Esophagus squamous epithelium (tissue), 4 donors: ENCODE measurements at regions not wholly inside any gene's neighbourhood (a gene's known extent, or its start where the extent isn't known, plus 50 kb on each side); places are given as distances from the start of the nearest gene placed in this dataset.

Experiments
- POLR2A ChIP-seq, 4 donors: fragments of 450-650 bp; IDR thresholded peaks; one replicate each; pipeline ENCODE4 v1.6.1; 2017; ENCODE audit warnings: antibody characterized with exemption in 4 of 4, mild to moderate bottlenecking in 4 of 4, moderate library complexity in 3 of 4
- TF ChIP-seq, protein P1 (sequence below), 6 experiments: fragments of 450-650 bp in 4 of 6; fragments of 200-600 bp in 2 of 6; sonication (generic) in 2 of 6; IDR thresholded peaks; one replicate each; pipeline ENCODE4 v1.5.1; 2016 to 2019; ENCODE audit warnings: antibody characterized with exemption in 6 of 6, mild to moderate bottlenecking in 4 of 6, moderate library complexity in 4 of 6

DNA sequence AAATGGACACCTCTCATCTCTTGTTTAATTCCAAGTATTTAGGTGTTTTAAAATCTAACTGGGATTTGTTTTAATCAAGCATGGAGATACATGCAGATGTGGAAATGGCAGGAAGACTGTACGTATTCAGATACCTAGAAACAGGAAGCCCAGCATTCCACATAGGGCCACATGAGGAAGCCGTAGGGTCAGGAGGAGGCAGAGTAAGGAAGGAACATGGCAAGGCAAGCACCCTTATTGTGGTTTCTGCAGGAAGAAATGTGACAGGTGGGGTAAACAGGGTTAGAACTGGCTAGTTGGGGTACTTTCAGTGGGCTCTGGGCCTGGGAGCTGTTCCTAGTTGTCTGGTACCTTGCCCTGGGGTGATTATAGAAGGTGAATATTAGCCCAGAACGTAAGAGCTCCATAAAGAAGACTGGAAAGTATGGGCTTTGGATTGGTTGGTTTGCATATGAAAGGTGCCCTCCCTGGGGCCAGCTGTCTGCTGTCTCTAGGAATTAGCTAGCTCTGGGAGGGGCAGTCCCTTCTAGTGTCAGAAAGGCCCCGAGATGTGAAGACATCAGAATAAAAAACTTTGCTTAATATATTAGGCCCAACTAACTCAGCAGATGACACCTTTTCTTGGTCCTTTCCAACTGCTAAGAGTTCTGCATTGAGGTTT lies 107.7 kb upstream of the CADPS start:
- TF ChIP-seq, protein P1, sequence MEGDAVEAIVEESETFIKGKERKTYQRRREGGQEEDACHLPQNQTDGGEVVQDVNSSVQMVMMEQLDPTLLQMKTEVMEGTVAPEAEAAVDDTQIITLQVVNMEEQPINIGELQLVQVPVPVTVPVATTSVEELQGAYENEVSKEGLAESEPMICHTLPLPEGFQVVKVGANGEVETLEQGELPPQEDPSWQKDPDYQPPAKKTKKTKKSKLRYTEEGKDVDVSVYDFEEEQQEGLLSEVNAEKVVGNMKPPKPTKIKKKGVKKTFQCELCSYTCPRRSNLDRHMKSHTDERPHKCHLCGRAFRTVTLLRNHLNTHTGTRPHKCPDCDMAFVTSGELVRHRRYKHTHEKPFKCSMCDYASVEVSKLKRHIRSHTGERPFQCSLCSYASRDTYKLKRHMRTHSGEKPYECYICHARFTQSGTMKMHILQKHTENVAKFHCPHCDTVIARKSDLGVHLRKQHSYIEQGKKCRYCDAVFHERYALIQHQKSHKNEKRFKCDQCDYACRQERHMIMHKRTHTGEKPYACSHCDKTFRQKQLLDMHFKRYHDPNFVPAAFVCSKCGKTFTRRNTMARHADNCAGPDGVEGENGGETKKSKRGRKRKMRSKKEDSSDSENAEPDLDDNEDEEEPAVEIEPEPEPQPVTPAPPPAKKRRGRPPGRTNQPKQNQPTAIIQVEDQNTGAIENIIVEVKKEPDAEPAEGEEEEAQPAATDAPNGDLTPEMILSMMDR (IDR thresholded peaks at IDR 0.05) = no peak
- no peak for TF ChIP-seq POLR2A (IDR thresholded peaks at IDR 0.05)
